ENCODE measurements at regions not wholly inside any gene's neighbourhood (a gene's known extent, or its start where the extent isn't known, plus 50 kb on each side); places are given as distances from the start of the nearest gene placed in this dataset.

- Histone ChIP-seq H3K4me3 (no peak overlapping the region), H3K27ac (no peak overlapping the region), H3K4me1 (no peaks in the 10 kb centered on the region), H3K36me3 (no peaks in the 10 kb centered on the region), H3K27me3 (no peaks in the 10 kb centered on the region), H3K9me3 (no peaks in the 10 kb centered on the region)
- intact Hi-C loops (cut with DNase I) = loop anchor here (10.0 kb wide), 1 partner anchor 384 kb away; no protein-coding TSS in a partner anchor
- TF ChIP-seq, protein P1, sequence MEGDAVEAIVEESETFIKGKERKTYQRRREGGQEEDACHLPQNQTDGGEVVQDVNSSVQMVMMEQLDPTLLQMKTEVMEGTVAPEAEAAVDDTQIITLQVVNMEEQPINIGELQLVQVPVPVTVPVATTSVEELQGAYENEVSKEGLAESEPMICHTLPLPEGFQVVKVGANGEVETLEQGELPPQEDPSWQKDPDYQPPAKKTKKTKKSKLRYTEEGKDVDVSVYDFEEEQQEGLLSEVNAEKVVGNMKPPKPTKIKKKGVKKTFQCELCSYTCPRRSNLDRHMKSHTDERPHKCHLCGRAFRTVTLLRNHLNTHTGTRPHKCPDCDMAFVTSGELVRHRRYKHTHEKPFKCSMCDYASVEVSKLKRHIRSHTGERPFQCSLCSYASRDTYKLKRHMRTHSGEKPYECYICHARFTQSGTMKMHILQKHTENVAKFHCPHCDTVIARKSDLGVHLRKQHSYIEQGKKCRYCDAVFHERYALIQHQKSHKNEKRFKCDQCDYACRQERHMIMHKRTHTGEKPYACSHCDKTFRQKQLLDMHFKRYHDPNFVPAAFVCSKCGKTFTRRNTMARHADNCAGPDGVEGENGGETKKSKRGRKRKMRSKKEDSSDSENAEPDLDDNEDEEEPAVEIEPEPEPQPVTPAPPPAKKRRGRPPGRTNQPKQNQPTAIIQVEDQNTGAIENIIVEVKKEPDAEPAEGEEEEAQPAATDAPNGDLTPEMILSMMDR (IDR thresholded peaks at IDR 0.05) = peak; percentile 75
- peak; percentile 74 for DNase-seq
- peak; percentile 94 for ATAC-seq
Observed at GRCh38 chr4:181528570-181529184, 714.5 kb upstream of the TENM3 start.

GRCh38 chr4:181529537-181529936 lies 713.7 kb upstream of the TENM3 start:
- Histone ChIP-seq H3K27ac (no peak overlapping the region), H3K4me3 (no peak overlapping the region), H3K9me3 (no peaks in the 10 kb centered on the region), H3K27me3 (no peaks in the 10 kb centered on the region), H3K4me1 (no peaks in the 10 kb centered on the region), H3K36me3 (no peaks in the 10 kb centered on the region)
- TF ChIP-seq, protein P1 (IDR thresholded peaks at IDR 0.05) = no peak
- ATAC-seq (no peak), DNase-seq (no peak)
- intact Hi-C loops (cut with DNase I) = loop anchor here (10.0 kb wide), 1 partner anchor 385 kb away; no protein-coding TSS in a partner anchor

GRCh38 chr4:181536196-181536746 lies 706.9 kb upstream of the TENM3 start:
- DNase-seq (no peak), ATAC-seq (no peak)
- intact Hi-C loops (cut with DNase I) = no loop called here
- Histone ChIP-seq H3K9me3 (no peaks in the 10 kb centered on the region), H3K4me3 (no peak overlapping the region), H3K27ac (no peak overlapping the region), H3K4me1 (no peaks in the 10 kb centered on the region), H3K36me3 (no peaks in the 10 kb centered on the region), H3K27me3 (no peaks in the 10 kb centered on the region)
- TF ChIP-seq, protein P1 (IDR thresholded peaks at IDR 0.05) = no peak

GRCh38 chr4:181536811-181537434 lies 706.3 kb upstream of the TENM3 start:
- no peaks in the 10 kb centered on the region for H3K36me3 ChIP-seq
- H3K4me1 ChIP-seq = no peaks in the 10 kb centered on the region
- no peak overlapping the region for H3K27ac ChIP-seq
- H3K4me3 ChIP-seq = no peak overlapping the region
- ATAC-seq (no peak), DNase-seq (no peak)
- intact Hi-C loops (cut with DNase I) = no loop called here
- H3K27me3 ChIP-seq = no peaks in the 10 kb centered on the region
- TF ChIP-seq, protein P1 (IDR thresholded peaks at IDR 0.05) = no peak
- no peaks in the 10 kb centered on the region for H3K9me3 ChIP-seq

GRCh38 chr4:181538431-181538830 lies 704.8 kb upstream of the TENM3 start:
- Histone ChIP-seq H3K4me3 (no peak overlapping the region), H3K27me3 (no peaks in the 10 kb centered on the region), H3K27ac (no peak overlapping the region), H3K9me3 (no peaks in the 10 kb centered on the region), H3K4me1 (no peaks in the 10 kb centered on the region), H3K36me3 (no peaks in the 10 kb centered on the region)
- intact Hi-C loops (cut with DNase I) = no loop called here
- no peak for ATAC-seq
- TF ChIP-seq, protein P1 (IDR thresholded peaks at IDR 0.05) = no peak
- DNase-seq = no peak
